Tibial nerve (tissue), 4 donors: ENCODE measurements at regions not wholly inside any gene's neighbourhood (a gene's known extent, or its start where the extent isn't known, plus 50 kb on each side); places are given as distances from the start of the nearest gene placed in this dataset.

Experiments used
- CTCF ChIP-seq, 5 experiments: fragments of 200-600 bp in 3 of 5; fragments of 450-650 bp in 2 of 5; sonication (generic) in 3 of 5; IDR thresholded peaks; one replicate each; pipeline ENCODE4 v1.5.1; 2016 to 2019; ENCODE audit warnings: antibody characterized with exemption in 5 of 5, mild to moderate bottlenecking in 3 of 5, moderate library complexity in 2 of 5
- EP300 ChIP-seq, 2 donors: sonication (generic); formaldehyde crosslinking; IDR thresholded peaks; one replicate each; pipeline ENCODE4 v1.6.1; 2017; ENCODE audit warnings: antibody characterized with exemption in 2 of 2, mild to moderate bottlenecking in 1 of 2
- POLR2A ChIP-seq, 2 donors: fragments of 450-650 bp; IDR thresholded peaks; one replicate each; pipeline ENCODE4 v1.6.1; 2017; ENCODE audit warnings: antibody characterized with exemption in 2 of 2, mild to moderate bottlenecking in 2 of 2, moderate library complexity in 2 of 2

DNA sequence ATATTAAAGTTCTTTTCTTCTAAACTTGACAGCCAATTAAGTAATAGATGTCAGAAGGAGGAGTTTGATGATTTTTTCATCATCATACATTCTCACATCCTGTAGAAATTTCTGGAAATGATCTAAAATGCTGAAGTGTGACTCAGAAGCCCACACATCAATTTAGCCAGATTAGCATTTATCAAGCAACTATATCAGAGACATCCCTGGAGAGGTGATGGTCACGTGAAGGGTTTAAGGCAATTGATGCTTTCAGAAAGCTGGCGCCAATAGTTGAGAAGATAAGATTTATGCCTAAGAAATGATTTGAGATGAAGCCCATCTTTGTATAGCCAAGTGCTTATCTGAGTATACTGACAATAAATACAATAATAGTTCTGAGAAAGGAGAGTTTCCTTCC, 162.9 kb upstream of the RORB start:
- TF ChIP-seq CTCF (IDR thresholded peaks at IDR 0.05) (no peak), EP300 (IDR thresholded peaks at IDR 0.05) (no peak), POLR2A (IDR thresholded peaks at IDR 0.05) (no peak)
